ENCODE measurements at regions not wholly inside any gene's neighbourhood (a gene's known extent, or its start where the extent isn't known, plus 50 kb on each side); places are given as distances from the start of the nearest gene placed in this dataset.

- H3K27ac Mint-ChIP-seq: no peak overlapping the region
- no peak for DNase-seq
- H3K27me3 Mint-ChIP-seq (ENCODE audit: insufficient read depth): no peaks in the 10 kb centered on the region
- H3K36me3 Mint-ChIP-seq (ENCODE audit: low read depth): peaks cover 10% of the 10 kb centered on the region; the same call in 1 of the 2 replicates
- no peak for TF ChIP-seq CTCF (IDR thresholded peaks at IDR 0.05)
- no peak overlapping the region for H3K4me3 Mint-ChIP-seq
- H3K4me1 Mint-ChIP-seq (ENCODE audit: low read depth): no peaks in the 10 kb centered on the region
- H3K9me3 Mint-ChIP-seq: peaks cover 61% of the 10 kb centered on the region
Measured at GRCh38 chr22:47598864-47599263, 836.4 kb downstream of the TBC1D22A start.

GRCh38 chr22:47597041-47597440 lies 834.6 kb downstream of the TBC1D22A start:
- no peak for DNase-seq
- H3K36me3 Mint-ChIP-seq (ENCODE audit: low read depth): peaks cover 16% of the 10 kb centered on the region
- no peak for TF ChIP-seq CTCF (IDR thresholded peaks at IDR 0.05)
- H3K27me3 Mint-ChIP-seq (ENCODE audit: insufficient read depth): no peaks in the 10 kb centered on the region
- no peak overlapping the region for H3K27ac Mint-ChIP-seq
- no peaks in the 10 kb centered on the region for H3K4me1 Mint-ChIP-seq (ENCODE audit: low read depth)
- H3K4me3 Mint-ChIP-seq: no peak overlapping the region
- peaks cover 68% of the 10 kb centered on the region for H3K9me3 Mint-ChIP-seq

GRCh38 chr22:47596176-47596690 lies 833.8 kb downstream of the TBC1D22A start:
- no peak for DNase-seq
- no peaks in the 10 kb centered on the region for H3K27me3 Mint-ChIP-seq (ENCODE audit: insufficient read depth)
- no peak overlapping the region for H3K27ac Mint-ChIP-seq
- no peak for TF ChIP-seq CTCF (IDR thresholded peaks at IDR 0.05)
- H3K4me1 Mint-ChIP-seq (ENCODE audit: low read depth): no peaks in the 10 kb centered on the region
- no peak overlapping the region for H3K4me3 Mint-ChIP-seq
- H3K9me3 Mint-ChIP-seq: peaks cover 66% of the 10 kb centered on the region
- H3K36me3 Mint-ChIP-seq (ENCODE audit: low read depth): peaks cover 16% of the 10 kb centered on the region

- Mint-ChIP-seq H3K27ac (no peak overlapping the region), H3K4me3 (no peak overlapping the region), H3K27me3 (ENCODE audit: insufficient read depth) (no peaks in the 10 kb centered on the region), H3K4me1 (ENCODE audit: low read depth) (no peaks in the 10 kb centered on the region), H3K9me3 (peaks cover 64% of the 10 kb centered on the region), H3K36me3 (ENCODE audit: low read depth) (peaks cover 16% of the 10 kb centered on the region)
- TF ChIP-seq CTCF (IDR thresholded peaks at IDR 0.05): no peak
- DNase-seq: no peak
Measured at GRCh38 chr22:47594836-47595521, 832.5 kb downstream of the TBC1D22A start.

- Mint-ChIP-seq H3K4me1 (ENCODE audit: low read depth) (no peaks in the 10 kb centered on the region), H3K9me3 (peaks cover 67% of the 10 kb centered on the region), H3K27ac (no peak overlapping the region), H3K4me3 (no peak overlapping the region), H3K27me3 (ENCODE audit: insufficient read depth) (no peaks in the 10 kb centered on the region; the same call in 1 of the 2 replicates), H3K36me3 (ENCODE audit: low read depth) (peaks cover 18% of the 10 kb centered on the region)
- DNase-seq: no peak
- no peak for TF ChIP-seq CTCF (IDR thresholded peaks at IDR 0.05)
Measured at GRCh38 chr22:47593911-47594311, 831.5 kb downstream of the TBC1D22A start.
